Neural cell (in vitro differentiated cells): ENCODE measurements at regions not wholly inside any gene's neighbourhood (a gene's known extent, or its start where the extent isn't known, plus 50 kb on each side); places are given as distances from the start of the nearest gene placed in this dataset.

Experiments used
- H2AFZ ChIP-seq: fragments of 200-600, 300-800 bp; sonication (generic), shearing (Covaris generic); 2 replicates; pipeline ENCODE4 v1.6.0; 2014; ENCODE audit warnings: low read depth, mild to moderate bottlenecking, antibody characterized with exemption, low read length, moderate library complexity
- H3F3A ChIP-seq: fragments of 200-600 bp; shearing (Covaris generic); 2 replicates; pipeline ENCODE4 v1.6.1; 2016; ENCODE audit warnings: mild to moderate bottlenecking, moderate library complexity, mixed read lengths, antibody characterized with exemption, low read length; ENCODE audit not compliant: insufficient read depth, poor library complexity, severe bottlenecking
- H3K27ac ChIP-seq: fragments of 200-600, 300-800 bp; sonication (generic), shearing (Covaris generic); 2 replicates; pipeline ENCODE4 v1.5.1; 2014; ENCODE audit warnings: mild to moderate bottlenecking, low read length, moderate library complexity
- H3K27me3 ChIP-seq: fragments of 300-800, 200-600 bp; sonication (generic), shearing (Covaris generic); 2 replicates; pipeline ENCODE4 v1.6.0; 2014; ENCODE audit warnings: mild to moderate bottlenecking, low read depth, low read length, moderate library complexity; ENCODE audit not compliant: insufficient read depth
- H3K36me3 ChIP-seq: fragments of 300-800, 200-600 bp; sonication (generic), shearing (Covaris generic); 2 replicates; pipeline ENCODE4 v1.5.1; 2014; ENCODE audit warnings: mild to moderate bottlenecking, antibody characterized with exemption, low read length, moderate library complexity; ENCODE audit not compliant: insufficient read depth
- H3K4me2 ChIP-seq: fragments of 300-800, 200-600 bp; sonication (generic), shearing (Covaris generic); 2 replicates; pipeline ENCODE4 v1.6.0; 2014; ENCODE audit warnings: mild to moderate bottlenecking, low read length
- H3K4me3 ChIP-seq: fragments of 300-800, 200-600 bp; sonication (generic), shearing (Covaris generic); 2 replicates; pipeline ENCODE4 v1.5.1; 2014; ENCODE audit warnings: mild to moderate bottlenecking, low read length, moderate library complexity
- H3K79me2 ChIP-seq: fragments of 200-600 bp; shearing (Covaris generic); replicated peaks from 2 replicates; pipeline ENCODE4 v1.6.0; 2014; ENCODE audit warnings: mild to moderate bottlenecking, low read length, moderate library complexity; ENCODE audit not compliant: insufficient read depth
- H3K9ac ChIP-seq: fragments of 300-800, 200-600 bp; sonication (generic), shearing (Covaris generic); 2 replicates; pipeline ENCODE4 v1.6.1; 2016; ENCODE audit warnings: mild to moderate bottlenecking, low read length, mixed read lengths
- H3K9me2 ChIP-seq: fragments of 200-600 bp; shearing (Covaris generic); 2 replicates; pipeline ENCODE4 v1.6.1; 2016; ENCODE audit warnings: mild to moderate bottlenecking, low read length, mixed read lengths; ENCODE audit not compliant: insufficient read depth
- H3K9me3 ChIP-seq: fragments of 200-600, 300-800 bp; sonication (generic), shearing (Covaris generic); 2 replicates; pipeline ENCODE4 v1.6.1; 2016; ENCODE audit warnings: mild to moderate bottlenecking, mixed run types, low read length, moderate library complexity, mixed read lengths
- H4K20me1 ChIP-seq: fragments of 200-600 bp; shearing (Covaris generic); 2 replicates; pipeline ENCODE4 v1.6.1; 2016; ENCODE audit warnings: mild to moderate bottlenecking, mixed run types; ENCODE audit not compliant: insufficient read depth
- CTCF ChIP-seq: fragments of 450-650 bp; IDR thresholded peaks from 2 replicates; pipeline ENCODE4 v1.5.1; 2014; ENCODE audit warnings: antibody characterized with exemption, mild to moderate bottlenecking, moderate library complexity; ENCODE audit not compliant: poor library complexity, severe bottlenecking
- EP300 ChIP-seq: fragments of 450-650 bp; conservative IDR thresholded peaks from 2 replicates; pipeline ENCODE4 v1.6.1; 2014; ENCODE audit warnings: antibody characterized with exemption, mild to moderate bottlenecking, moderate library complexity; ENCODE audit not compliant: poor library complexity, severe bottlenecking
- EZH2 ChIP-seq: fragments of 200-600, 300-800 bp; shearing (Covaris generic), sonication (generic); IDR thresholded peaks from 2 replicates; pipeline ENCODE4 v1.6.1; 2014; ENCODE audit warnings: antibody characterized with exemption, low read length, borderline replicate concordance, mild to moderate bottlenecking; ENCODE audit not compliant: insufficient read depth, poor library complexity, severe bottlenecking
- MXI1 ChIP-seq: fragments of 450-650 bp; conservative IDR thresholded peaks from 2 replicates; pipeline ENCODE4 v1.6.1; 2014; ENCODE audit warnings: antibody characterized with exemption, mild to moderate bottlenecking; ENCODE audit not compliant: poor library complexity, severe bottlenecking
- POLR2AphosphoS5 ChIP-seq: IDR thresholded peaks from 2 replicates; pipeline ENCODE4 v1.6.1; 2012
- RAD21 ChIP-seq: fragments of 450-650 bp; conservative IDR thresholded peaks from 2 replicates; pipeline ENCODE4 v1.6.1; 2014; ENCODE audit warnings: antibody characterized with exemption, mild to moderate bottlenecking, moderate library complexity
- SMC3 ChIP-seq: fragments of 450-650 bp; conservative IDR thresholded peaks from 2 replicates; pipeline ENCODE4 v1.6.1; 2014; ENCODE audit warnings: antibody characterized with exemption, mild to moderate bottlenecking, moderate library complexity; ENCODE audit not compliant: poor library complexity
- TAF1 ChIP-seq: IDR thresholded peaks from 2 replicates; pipeline ENCODE4 v1.6.1; 2012; ENCODE audit warnings: low read depth
- TF ChIP-seq, protein P1 (sequence below): IDR thresholded peaks from 2 replicates; pipeline ENCODE4 v1.6.1; 2012; ENCODE audit warnings: borderline replicate concordance

DNA sequence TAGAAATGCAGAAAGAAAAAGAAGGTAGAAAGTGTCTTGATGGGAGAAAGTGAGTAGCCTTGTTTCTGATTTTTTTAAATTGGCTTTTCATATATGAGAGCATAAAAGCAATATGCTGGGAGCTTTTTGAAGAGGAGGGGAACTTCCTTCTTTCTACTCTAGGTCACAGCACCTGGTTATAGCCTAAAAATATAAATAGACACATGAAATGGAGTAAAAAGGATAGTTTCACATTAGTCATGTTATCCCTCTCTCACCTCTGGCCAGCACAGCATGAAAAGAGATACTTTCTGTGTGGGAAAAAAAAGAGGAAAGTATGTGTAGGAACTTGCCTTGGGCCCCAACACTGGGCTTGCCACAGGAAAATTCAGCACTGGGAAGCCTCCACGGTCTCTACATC, 292.2 kb upstream of the ZWINT start:
- no peak for TF ChIP-seq RAD21
- no peak for TF ChIP-seq EZH2
- TF ChIP-seq POLR2AphosphoS5: no peak
- no peak for TF ChIP-seq CTCF
- TF ChIP-seq MXI1: no peak
- no peak for TF ChIP-seq EP300
- TF ChIP-seq SMC3: no peak
- TF ChIP-seq, protein P1, sequence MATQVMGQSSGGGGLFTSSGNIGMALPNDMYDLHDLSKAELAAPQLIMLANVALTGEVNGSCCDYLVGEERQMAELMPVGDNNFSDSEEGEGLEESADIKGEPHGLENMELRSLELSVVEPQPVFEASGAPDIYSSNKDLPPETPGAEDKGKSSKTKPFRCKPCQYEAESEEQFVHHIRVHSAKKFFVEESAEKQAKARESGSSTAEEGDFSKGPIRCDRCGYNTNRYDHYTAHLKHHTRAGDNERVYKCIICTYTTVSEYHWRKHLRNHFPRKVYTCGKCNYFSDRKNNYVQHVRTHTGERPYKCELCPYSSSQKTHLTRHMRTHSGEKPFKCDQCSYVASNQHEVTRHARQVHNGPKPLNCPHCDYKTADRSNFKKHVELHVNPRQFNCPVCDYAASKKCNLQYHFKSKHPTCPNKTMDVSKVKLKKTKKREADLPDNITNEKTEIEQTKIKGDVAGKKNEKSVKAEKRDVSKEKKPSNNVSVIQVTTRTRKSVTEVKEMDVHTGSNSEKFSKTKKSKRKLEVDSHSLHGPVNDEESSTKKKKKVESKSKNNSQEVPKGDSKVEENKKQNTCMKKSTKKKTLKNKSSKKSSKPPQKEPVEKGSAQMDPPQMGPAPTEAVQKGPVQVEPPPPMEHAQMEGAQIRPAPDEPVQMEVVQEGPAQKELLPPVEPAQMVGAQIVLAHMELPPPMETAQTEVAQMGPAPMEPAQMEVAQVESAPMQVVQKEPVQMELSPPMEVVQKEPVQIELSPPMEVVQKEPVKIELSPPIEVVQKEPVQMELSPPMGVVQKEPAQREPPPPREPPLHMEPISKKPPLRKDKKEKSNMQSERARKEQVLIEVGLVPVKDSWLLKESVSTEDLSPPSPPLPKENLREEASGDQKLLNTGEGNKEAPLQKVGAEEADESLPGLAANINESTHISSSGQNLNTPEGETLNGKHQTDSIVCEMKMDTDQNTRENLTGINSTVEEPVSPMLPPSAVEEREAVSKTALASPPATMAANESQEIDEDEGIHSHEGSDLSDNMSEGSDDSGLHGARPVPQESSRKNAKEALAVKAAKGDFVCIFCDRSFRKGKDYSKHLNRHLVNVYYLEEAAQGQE: no peak
- TF ChIP-seq TAF1: no peak
- H3K9ac ChIP-seq: no peak overlapping the region
- no peaks in the 10 kb centered on the region for H3K9me2 ChIP-seq
- H3K27me3 ChIP-seq: no peaks in the 10 kb centered on the region
- H3K9me3 ChIP-seq: no peaks in the 10 kb centered on the region
- H3K4me2 ChIP-seq: no peak overlapping the region
- no peaks in the 10 kb centered on the region for H3F3A ChIP-seq
- no peak overlapping the region for H2AFZ ChIP-seq
- H3K36me3 ChIP-seq: no peaks in the 10 kb centered on the region
- no peaks in the 10 kb centered on the region for H3K79me2 ChIP-seq
- no peaks in the 10 kb centered on the region for H4K20me1 ChIP-seq
- H3K27ac ChIP-seq: no peak overlapping the region
- no peak overlapping the region for H3K4me3 ChIP-seq

DNA sequence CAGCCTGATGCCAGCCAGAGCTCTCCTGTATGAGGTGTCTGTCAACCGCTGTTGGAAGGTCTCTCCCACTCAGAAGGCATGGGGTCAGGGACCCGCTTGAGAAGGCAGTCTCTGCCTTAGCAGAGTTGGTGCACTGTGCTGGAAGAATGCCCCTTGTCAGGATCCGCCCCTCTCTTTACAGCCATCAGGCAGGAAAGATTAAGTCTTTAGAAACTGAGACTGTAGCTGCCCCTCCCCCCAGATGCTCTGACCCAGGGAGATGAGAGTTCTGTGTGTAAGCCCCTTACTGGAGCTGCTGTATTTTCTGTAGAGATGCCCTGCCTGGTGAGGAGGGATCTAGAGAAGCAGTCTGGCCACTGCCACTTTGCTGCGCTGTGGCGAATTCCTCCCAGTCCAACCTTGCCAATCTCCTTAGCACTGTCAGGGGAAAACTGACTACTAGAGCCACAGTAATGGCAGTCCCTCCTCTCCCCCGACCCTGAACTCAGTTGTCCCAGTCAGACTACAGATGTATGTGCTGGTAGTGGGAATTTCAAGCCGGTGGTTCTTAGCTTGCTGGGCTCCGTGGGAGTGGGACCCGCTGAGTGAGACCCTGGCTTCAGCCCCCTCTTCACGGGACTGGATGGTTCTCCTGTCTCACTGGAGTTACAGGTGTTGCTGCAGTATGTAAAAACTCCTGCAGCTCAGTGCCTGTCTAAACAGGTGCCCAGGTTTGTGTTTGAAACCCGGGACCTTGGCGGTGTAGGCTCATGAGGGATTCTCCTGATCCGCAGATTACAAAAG, 285.5 kb upstream of the ZWINT start:
- no peak overlapping the region for H3K4me3 ChIP-seq
- no peaks in the 10 kb centered on the region for H3K79me2 ChIP-seq
- no peaks in the 10 kb centered on the region for H4K20me1 ChIP-seq
- no peaks in the 10 kb centered on the region for H3K9me3 ChIP-seq
- no peak overlapping the region for H3K4me2 ChIP-seq
- H3K27me3 ChIP-seq: no peaks in the 10 kb centered on the region
- H3K9me2 ChIP-seq: no peaks in the 10 kb centered on the region
- H3K36me3 ChIP-seq: no peaks in the 10 kb centered on the region
- no peaks in the 10 kb centered on the region for H3F3A ChIP-seq
- no peak overlapping the region for H2AFZ ChIP-seq
- no peak overlapping the region for H3K27ac ChIP-seq
- H3K9ac ChIP-seq: no peak overlapping the region
- TF ChIP-seq, protein P1: no peak
- no peak for TF ChIP-seq EP300
- no peak for TF ChIP-seq EZH2
- TF ChIP-seq SMC3: no peak
- TF ChIP-seq CTCF: no peak
- no peak for TF ChIP-seq TAF1
- TF ChIP-seq MXI1: no peak
- no peak for TF ChIP-seq POLR2AphosphoS5
- TF ChIP-seq RAD21: no peak
